SH-SY5Y (cell line): ENCODE measurements at regions not wholly inside any gene's neighbourhood (a gene's known extent, or its start where the extent isn't known, plus 50 kb on each side); places are given as distances from the start of the nearest gene placed in this dataset.

Experiments used
- GATA2 ChIP-seq: IDR thresholded peaks from 2 replicates; pipeline ENCODE4 v1.6.1; 2011; ENCODE audit warnings: mild to moderate bottlenecking, low read depth, low read length
- GATA3 ChIP-seq: IDR thresholded peaks from 2 replicates; pipeline ENCODE4 v1.6.1; 2011; ENCODE audit warnings: low read depth, mild to moderate bottlenecking, low read length, moderate library complexity

- TF ChIP-seq GATA2 = no peak
- TF ChIP-seq GATA3 = no peak
These were observed 1419.4 kb upstream of the SPRY2 start for GRCh38 chr13:81760316-81760715.
